GM18505 (cell line): ENCODE measurements at regions not wholly inside any gene's neighbourhood (a gene's known extent, or its start where the extent isn't known, plus 50 kb on each side); places are given as distances from the start of the nearest gene placed in this dataset.

Experiments used
- ATAC-seq: cut with Tn5 transposase; IDR thresholded peaks from one replicate; pipeline ENCODE4 v1.9.1; 2021; ENCODE audit not compliant: unreplicated experiment
- POLR2A ChIP-seq: IDR thresholded peaks from 4 replicates; pipeline ENCODE4 v1.6.1; 2011; ENCODE audit warnings: borderline replicate concordance; ENCODE audit not compliant: insufficient read depth, insufficient read length; ENCODE audit errors: extremely low read depth

DNA sequence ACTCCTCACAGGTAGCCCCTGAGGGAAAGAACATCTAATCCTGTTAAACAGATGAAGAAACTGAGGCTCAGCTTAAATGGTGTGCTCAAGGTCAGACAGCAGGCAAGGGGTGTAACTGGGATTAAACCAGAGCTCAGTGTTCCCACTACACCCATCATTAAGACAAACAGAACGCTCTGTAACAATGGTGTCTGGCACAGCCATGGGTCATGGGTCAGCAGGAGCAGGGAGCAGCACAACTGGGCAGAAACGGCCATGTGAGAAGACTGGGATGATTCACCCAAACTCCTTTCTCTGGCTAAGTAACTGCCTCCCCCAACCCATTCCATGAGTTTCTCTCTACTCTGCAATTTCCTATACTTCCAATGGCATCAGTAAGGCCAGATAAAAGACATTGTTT is 85.5 kb upstream of the PDE1C start:
- ATAC-seq = no peak
- no peak for TF ChIP-seq POLR2A

DNA sequence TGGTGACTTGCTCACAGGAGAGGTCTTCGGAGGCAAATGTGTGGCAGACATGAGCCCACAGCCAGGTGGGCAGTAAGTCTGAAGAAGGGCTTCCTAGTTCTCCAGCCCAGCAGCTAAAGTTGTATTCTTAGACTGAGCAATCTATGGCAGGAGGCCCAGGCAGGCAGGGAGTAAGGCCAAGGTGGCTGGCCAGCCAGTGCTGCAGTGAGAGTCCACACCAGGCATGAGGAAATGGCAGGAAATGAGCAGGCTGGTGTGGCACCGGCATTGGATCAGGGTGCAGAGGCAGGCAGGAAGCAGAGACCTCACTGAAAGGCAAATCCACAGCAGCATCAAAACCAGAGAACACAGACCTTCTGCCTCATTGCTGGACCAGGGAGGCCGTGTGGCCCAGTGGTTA is 84.6 kb upstream of the PDE1C start:
- no peak for ATAC-seq
- no peak for TF ChIP-seq POLR2A

- no peak for TF ChIP-seq POLR2A
- no peak for ATAC-seq
Observed at GRCh38 chr7:32153006-32153405, 82.8 kb upstream of the PDE1C start.

DNA sequence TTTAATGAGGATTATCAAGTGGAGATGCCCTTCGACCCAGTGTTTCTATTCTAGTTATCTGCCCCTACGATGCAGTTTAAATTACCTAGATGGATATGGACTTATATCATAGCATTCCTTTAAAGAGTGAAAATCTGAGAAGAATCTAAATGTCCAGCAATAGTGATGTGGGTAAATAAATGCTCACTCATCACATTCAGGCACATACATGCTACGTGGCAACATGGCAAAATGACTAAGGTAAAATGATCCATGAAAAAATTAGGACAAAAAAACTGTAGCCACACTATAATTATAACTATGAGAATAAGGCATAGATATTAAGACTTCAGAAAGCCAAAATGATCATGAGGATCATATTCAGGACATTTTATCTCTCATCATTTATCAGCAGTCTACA is 82.4 kb upstream of the PDE1C start:
- no peak for TF ChIP-seq POLR2A
- no peak for ATAC-seq

GRCh38 chr7:32150589-32150988 is 80.4 kb upstream of the PDE1C start:
- TF ChIP-seq POLR2A = no peak
- ATAC-seq = no peak

DNA sequence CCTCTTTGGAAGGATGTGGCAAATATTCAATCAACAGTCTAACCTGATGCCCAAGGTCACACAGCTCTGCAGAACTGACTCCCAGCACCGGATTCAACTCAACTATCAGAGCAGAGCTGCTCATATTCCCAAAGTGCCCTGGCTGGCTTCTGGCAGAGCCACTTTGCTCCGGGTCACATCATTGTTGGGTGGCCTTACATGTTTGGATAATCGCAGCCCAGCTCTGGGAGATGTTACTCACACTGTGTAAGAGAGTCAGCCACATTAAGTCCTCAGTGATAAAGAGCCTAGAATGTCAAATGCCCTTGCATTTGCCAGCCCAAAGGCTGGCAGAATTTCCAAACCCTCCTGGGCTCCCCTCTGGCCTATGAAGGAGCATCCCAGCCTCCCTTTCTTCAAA is 79.8 kb upstream of the PDE1C start:
- no peak for ATAC-seq
- TF ChIP-seq POLR2A = no peak

DNA sequence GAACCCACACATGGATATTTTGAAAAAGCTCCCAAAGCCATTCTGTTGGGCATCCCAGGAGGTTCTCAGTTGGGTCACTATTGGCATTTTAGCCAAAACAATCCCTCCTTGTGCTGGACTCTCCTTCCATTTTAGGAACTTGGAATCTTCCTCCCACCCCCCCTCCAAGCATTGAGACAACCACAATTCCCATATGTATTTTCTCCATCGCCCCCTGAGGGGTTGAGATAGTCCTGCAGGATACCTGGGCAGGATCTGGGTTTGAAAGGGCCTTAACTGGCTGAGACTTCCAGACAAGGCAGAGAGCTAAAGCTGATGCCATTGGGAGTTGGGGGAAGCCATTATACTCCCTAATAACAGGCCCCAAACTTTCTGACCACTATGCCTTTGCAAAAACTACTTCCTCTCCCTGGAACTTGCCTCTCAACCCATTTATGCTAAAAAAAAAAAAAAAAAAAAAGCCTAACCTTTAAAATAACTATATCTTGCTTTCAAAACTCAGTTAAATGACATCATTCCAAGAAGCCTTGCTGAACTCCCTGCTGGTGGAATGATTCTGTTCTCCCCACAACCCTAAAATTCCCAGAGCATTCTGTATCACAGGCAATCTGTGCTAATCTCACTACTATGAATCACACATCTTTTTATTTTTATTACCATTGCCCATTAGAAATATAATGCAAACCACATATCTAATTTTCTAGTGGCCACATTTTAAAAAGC is 77.5 kb upstream of the PDE1C start:
- no peak for TF ChIP-seq POLR2A
- no peak for ATAC-seq

DNA sequence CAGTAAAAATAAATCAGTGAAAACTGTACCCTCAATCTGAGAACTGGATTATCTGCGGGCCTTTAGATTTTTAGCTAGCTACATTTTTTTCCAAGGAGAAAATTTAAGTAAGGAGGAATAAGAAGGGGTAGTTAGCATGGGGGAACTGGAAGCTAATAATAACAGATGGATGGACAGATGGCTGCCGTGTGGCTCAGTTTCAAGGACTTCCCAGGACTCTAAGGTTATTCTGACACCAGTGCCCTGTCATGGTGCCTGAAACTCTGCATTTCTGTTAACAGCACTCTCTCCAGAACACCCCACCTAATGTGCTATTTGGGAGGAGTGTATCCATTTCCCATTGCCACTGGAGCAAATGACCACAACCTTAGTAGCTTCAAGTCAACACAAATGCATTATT is 75.7 kb upstream of the PDE1C start:
- ATAC-seq = no peak
- TF ChIP-seq POLR2A = no peak

DNA sequence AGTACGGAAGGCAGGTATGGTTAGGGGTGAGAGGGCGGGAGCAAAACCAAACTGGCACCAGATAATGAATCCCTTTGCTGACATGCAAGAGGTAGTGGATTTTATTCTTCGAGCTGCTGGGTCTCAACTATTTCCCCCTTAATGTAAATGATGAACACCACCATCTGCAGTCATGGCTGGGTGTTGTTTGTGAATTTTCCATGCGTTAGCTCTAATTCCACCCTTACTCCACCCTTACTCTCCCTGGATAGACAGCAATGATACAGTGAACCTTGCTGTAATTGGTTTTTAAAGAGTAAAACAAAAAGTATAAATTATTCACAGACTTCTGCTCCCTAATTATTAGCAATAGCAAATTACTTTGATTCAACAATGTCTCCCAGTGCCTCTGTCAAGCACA is 74.5 kb upstream of the PDE1C start:
- no peak for TF ChIP-seq POLR2A
- no peak for ATAC-seq

DNA sequence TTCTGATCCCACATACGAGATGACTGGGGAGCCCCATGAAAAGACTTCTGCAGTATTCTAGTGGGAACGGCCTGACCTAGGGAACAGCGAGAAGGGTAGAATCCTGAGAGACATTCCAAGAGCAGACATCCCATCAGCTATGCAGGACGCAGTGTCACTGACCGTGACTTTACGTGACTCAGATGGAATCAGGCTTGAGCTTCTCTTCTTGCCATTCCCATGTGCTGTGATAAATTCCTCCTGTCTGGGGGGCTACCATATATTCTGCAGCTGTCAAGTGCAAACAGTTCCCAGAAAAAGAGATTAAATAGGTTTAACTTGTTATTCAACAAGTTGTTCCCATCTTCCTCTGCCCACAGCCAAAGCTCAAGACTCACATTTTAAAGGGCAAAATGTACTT is 73.1 kb upstream of the PDE1C start:
- no peak for TF ChIP-seq POLR2A
- no peak for ATAC-seq

DNA sequence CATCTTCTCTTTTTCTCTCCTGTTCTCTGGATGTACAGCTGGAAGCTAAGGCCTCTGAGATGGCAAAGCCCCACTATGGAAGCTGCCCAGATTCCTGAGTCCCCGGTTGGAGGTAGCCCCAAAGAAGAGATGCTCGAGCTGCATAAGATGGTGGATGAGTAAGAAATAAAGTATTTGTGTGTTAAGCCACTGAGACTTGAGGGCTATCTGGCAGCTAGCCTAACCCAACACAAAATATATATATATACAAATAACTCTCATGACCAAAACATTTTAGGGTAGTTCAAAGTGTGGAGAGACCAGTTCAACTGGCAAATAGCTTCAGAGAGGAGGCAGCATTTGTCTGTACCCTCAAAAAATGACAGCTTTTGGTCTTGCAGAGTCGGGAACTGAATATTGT is 72.4 kb upstream of the PDE1C start:
- TF ChIP-seq POLR2A = no peak
- ATAC-seq = no peak

- no peak for TF ChIP-seq POLR2A
- ATAC-seq = no peak
Observed at GRCh38 chr7:32140210-32140939, 70.2 kb upstream of the PDE1C start.

GRCh38 chr7:32137059-32137458 is 66.9 kb upstream of the PDE1C start:
- no peak for TF ChIP-seq POLR2A
- ATAC-seq = no peak

DNA sequence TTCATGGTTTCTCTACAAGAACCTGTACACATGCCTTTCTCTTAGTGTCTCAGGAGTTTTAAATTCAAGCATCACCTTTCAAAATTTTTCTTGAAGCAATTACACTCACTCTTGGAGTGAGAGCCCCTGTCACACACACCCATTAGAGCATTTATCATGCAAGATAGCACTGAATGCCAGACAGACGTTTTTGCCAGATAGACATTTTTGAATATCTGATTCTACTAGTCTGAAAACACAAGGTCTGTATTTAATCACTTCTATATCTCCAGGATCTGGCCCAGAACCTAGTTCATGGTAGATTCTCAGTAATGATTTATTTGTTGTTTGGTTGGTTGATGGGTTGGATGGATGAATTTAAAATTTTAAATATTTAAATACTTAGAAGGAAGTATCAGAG is 60.9 kb upstream of the PDE1C start:
- no peak for TF ChIP-seq POLR2A
- ATAC-seq = no peak
